GM18508 (cell line): ENCODE measurements at regions not wholly inside any gene's neighbourhood (a gene's known extent, or its start where the extent isn't known, plus 50 kb on each side); places are given as distances from the start of the nearest gene placed in this dataset.
A peak's percentile ranks its signal among the peaks of the same experiment; 100 is the strongest.

Source experiments
- ATAC-seq: cut with Tn5 transposase; IDR thresholded peaks from one replicate; pipeline ENCODE4 v1.9.1; 2021; ENCODE audit warnings: moderate number of reproducible peaks; ENCODE audit not compliant: insufficient read depth, unreplicated experiment

DNA sequence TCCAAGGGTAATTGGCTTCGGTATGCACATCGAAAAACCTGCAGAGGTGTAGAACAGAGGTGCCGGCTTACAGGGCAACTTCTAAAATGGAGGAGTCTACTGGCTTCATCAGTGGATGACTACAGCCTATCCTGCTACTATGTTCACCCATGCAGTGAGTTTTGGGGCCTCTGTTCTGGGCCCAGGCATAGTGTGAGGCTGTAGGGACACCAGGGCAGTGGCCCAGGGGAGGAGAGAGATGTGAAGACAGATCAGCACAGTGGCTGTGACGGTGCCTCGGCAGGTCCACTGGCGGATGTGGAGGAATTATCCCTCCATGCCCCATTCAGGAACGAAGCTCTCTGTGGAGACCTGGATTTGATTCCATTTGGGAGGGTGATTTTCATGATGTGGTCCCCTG lies 235.3 kb upstream of the MKI67 start:
- ATAC-seq: no peak

DNA sequence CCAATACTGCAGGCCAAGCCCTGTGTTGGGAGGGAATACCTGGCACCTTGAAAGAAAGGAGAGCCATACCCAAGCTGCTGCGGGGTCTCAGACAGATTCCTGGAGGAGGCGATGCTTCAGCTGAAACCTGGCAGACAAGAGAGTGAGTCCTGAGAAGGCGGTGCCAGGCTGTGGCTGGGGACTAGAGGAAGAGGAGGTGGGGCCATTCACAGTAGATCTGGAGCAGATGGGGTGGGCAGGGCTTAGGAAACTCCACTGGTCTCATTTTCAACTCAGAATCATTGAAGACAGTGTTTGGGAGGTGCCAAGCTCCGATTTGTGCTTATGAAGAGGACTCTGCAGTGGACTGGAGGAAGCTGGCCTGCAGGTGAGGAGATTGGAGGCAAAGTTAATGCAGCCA lies 236.3 kb upstream of the MKI67 start:
- ATAC-seq: no peak

DNA sequence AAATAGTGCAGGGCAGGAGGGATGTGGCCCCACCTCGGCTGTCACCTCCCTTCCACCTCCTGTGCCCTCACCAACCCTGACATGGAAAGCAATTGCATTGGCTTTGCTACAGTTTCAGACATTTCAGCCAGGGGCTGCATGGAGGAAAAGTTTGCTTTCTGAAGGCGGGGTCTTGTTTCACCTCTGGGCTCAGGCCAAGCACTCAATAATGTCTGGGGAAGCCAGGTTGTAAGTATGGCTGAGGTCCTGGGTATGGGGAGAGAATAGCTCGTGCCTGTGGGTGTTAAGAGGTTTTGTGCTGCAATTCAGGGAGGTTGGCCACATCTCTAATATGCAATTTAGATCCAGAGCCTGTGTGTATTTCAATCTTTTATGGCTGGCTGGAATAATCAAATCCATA lies 238.4 kb upstream of the MKI67 start:
- no peak for ATAC-seq

DNA sequence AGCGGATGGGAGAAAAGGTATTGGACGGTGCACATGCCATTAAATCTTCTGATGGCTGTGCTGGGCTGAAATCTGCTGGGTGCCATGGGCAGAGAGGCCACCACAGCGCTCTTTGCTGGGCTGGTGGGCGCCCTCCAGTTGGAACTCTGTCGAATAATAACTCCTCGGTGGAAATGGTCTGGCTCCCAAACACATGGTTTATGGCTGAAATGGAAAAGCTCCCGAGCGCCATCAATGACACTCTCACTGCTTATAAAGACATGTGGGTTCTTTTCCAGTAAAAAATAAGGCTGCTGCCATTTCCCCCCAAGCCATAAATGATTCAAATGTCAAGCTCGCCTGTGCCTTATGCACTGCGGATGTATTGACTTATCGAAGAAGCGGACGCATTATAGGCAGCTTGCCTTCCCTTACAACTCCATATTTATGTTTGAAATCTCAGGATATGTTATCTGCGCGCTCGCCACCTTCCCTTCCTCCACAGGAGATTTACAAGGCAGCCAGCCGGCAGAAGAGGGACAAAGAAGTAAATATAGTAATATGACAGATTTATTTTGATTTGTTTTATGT lies 239.0 kb upstream of the MKI67 start:
- ATAC-seq: no peak

GRCh38 chr10:128367807-128368206 lies 241.6 kb upstream of the MKI67 start:
- ATAC-seq: no peak

DNA sequence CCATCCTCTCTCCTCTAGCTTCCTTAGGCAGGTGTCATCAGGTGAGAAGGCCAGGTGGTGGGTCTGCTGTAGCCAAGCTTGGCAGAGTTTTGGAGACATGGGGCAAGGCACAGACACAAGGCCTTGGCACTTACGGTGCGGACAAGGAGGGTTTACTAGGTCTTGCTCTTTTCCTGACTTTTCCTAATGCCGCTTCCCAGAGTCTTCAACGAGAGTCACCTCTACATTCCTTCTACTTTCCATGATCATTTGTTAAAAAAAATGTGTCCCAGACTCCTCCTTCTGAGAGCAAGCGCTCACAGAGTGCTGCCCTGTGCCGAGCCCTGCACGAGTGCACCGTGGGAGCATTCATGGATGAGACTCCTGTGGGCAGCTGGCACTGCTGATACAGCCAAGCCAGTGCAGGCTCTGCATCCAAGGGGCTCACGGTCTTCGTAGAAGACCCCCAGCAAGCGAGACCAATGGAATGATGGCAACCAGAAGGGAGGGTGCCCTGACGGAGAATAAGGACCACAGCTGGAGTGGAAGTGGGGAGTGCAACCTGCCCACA lies 243.0 kb upstream of the MKI67 start:
- no peak for ATAC-seq

DNA sequence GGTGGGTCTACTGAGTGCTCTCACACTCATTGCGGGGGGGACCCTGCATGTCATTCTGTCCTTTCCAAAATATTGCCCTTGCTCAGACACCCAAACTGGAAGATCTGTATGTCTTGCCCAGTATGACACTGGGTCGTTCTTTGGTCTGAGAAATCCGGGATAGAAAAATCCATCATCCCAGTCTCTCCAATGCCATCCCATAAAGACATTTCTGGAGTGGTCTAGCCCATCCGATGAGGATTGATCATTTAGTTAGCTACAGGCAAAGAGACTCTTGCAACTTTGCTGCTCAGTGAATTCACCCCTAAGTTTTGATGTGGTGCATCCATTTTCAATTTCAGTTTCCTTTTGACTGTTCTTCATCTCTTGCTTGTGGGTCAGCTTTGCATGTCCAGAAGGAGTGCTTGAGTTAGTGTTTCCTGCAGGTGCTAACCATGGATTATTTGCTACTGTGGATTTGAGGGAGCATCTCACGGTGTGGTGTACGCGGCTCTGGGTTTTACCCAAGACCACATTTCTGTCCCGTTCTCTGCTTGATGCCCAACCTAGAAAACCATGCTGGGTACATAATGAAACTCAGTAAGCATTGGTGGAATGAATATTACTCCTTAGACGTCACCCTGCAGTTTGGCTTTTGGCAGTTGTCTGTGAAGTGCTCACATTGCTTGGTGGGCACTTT lies 247.0 kb upstream of the MKI67 start:
- ATAC-seq: peak; percentile 95

- no peak for ATAC-seq
Measured at GRCh38 chr10:128373831-128374230, 247.6 kb upstream of the MKI67 start.

GRCh38 chr10:128375171-128375570 lies 248.9 kb upstream of the MKI67 start:
- ATAC-seq: no peak

- ATAC-seq: no peak
Measured at GRCh38 chr10:128377364-128377987, 251.3 kb upstream of the MKI67 start.

- ATAC-seq: no peak
Measured at GRCh38 chr10:128377988-128378387, 251.8 kb upstream of the MKI67 start.

GRCh38 chr10:128380946-128381345 lies 254.7 kb upstream of the MKI67 start:
- ATAC-seq: no peak

DNA sequence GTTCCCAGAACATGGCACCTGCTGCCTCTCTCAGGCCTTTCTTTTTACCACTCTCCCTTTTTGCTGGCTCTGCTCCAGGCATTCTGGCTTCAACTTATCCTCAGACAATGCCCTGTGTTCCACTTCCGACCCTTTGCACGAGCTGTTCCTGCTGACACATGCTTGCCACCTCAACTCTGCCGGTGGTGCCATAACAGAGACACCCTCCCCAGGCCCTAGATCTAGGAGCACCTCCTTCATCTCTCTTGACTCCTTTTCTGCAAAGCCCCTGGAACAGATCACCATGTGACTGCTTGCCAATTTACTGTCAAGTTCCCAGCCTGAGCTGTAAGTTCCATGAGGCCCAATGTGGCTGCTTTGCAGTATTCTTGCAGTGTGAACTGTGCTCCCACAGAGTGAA lies 256.0 kb upstream of the MKI67 start:
- ATAC-seq: no peak

DNA sequence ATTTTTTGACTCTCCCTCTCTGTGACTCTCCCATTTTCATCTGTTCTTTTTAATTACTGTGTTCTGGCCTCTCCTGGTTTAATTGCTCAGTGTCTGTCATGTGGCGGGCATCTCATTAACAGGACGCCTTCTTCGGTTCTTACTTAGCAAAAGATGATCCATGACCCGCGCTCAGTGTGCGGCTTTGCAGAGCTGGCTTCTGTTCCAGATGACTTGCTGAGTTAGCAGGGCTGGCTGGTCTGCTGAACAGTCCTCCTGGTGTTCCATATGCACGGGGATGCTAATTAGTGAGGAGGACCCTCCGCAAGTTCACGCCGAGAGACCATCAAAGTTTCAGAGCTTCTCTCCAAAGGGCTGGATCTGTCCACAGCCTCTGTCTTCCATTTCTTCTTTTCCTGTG lies 258.6 kb upstream of the MKI67 start:
- ATAC-seq: no peak

DNA sequence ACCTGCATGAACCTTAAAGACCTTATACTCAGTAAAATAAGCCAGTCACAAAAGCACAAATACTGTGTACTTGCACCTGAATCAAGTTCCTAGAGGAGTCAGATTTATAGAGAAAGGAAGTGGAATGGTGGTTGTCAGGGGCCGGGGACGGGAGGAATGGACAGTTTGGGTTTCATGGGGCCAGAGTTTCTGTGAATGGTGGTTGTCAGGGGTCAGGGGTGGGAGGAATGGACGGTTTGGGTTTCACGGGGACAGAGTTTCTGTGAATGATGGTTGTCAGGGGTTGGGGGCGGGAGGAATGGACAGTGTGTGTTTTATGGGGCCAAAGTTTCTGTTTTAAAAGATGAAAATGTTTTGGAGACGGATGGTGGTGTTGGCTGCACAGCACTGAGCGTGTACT lies 260.0 kb upstream of the MKI67 start:
- ATAC-seq: no peak

GRCh38 chr10:128386816-128387604 lies 260.8 kb upstream of the MKI67 start:
- no peak for ATAC-seq

- no peak for ATAC-seq
Measured at GRCh38 chr10:128390596-128390995, 264.4 kb upstream of the MKI67 start.

- no peak for ATAC-seq
Measured at GRCh38 chr10:128393546-128393945, 267.3 kb upstream of the MKI67 start.

- ATAC-seq: no peak
Measured at GRCh38 chr10:128398118-128398517, 271.9 kb upstream of the MKI67 start.

DNA sequence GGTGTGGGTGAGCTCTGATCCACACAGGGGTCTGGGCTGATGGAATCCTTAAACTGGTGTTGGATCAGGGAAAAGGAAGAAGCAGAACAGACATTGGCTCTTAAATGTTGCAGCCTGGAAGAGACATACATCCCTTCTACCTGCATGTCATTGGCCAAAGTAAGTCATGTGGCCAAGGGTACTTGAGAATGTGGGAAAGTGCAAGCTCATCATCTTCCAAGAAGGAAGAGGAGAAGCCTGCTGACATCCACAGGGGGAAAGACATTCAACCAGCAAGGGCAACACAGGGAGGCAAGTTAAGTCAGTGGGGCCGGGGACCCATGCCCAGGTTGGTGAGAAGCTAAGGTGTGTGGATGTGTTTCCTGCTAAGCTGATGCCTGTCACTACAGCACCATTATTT lies 272.8 kb upstream of the MKI67 start:
- no peak for ATAC-seq

DNA sequence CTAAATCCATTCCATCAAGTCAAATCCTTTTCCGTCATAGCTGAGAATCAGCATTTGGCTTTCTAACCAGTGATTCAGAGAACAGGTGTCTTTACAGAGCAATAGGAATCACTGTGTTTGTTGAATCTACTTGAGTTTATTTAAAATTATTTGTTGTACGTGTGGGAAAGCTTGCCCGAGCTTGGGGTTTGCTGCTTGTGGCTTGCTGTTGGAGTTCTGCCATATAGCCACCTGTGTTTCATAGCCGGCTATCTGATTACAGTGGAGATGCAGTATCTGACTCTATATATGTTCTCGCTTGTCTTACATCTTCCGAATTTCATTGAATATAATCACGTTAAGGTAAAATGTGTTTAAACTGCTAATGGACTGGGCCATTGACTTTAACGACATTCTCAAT lies 274.3 kb upstream of the MKI67 start:
- no peak for ATAC-seq
